HepG2 (cell line): ENCODE measurements at regions not wholly inside any gene's neighbourhood (a gene's known extent, or its start where the extent isn't known, plus 50 kb on each side); places are given as distances from the start of the nearest gene placed in this dataset.

ENCODE experiments used
- ATAC-seq: fragments of 200-7000 bp; cut with Tn5 transposase; 3 replicates; pipeline ENCODE4 v1.9.1; 2020; ENCODE audit warnings: mild to moderate bottlenecking, moderate library complexity
- BruUV-seq: library from RNA; stranded (reverse); fragments of 400-500 nt; replicated peaks from 2 replicates; lab custom pipeline; 2021; lab: Mats Ljungman, UMichigan
- CTCF ChIA-PET: fragments of 300-600 bp; formaldehyde crosslinking; extraction: SDS; loops from one replicate; lab custom pipeline; 2021; ENCODE audit warnings: low total read pairs, inconsistent platforms, low intra/inter-chr PET ratio; lab: Yijun Ruan, JAX
- POLR2A ChIA-PET: fragments of 350-600 bp; sonication (Branson Sonifier 250); formaldehyde crosslinking; loops from one replicate; lab custom pipeline; 2020; ENCODE audit warnings: antibody characterized with exemption, inconsistent platforms; lab: Yijun Ruan, JAX
- DNase-seq: peaks from one replicate; pipeline ENCODE4 v3.0.0-alpha.2; 2015; ENCODE audit warnings: low spot score
- FAIRE-seq: peaks from 3 replicates; lab custom pipeline; 2011; peaks lifted over from hg19 to GRCh38; lab: Jason Lieb, UNC
- H2AFZ ChIP-seq: one replicate; pipeline ENCODE4 v1.6.1; 2011; ENCODE audit warnings: low read length, inconsistent platforms
- H3K27ac ChIP-seq: fragments of 300-600 bp; 3 replicates; pipeline ENCODE4 v1.8.0; 2011; ENCODE audit warnings: mixed run types, mild to moderate bottlenecking, mixed read lengths, low read length, inconsistent platforms; ENCODE audit not compliant: insufficient read depth; ENCODE audit errors: extremely low read length
- H3K27me3 ChIP-seq, 2 experiments: fragments of 200-600 bp in 1 of 2; 2 replicates in 1 of 2; 3 replicates in 1 of 2; pipeline versions ENCODE4 v1.6.0 to v1.8.0; 2011; ENCODE audit warnings: low read length in 2 of 2, mild to moderate bottlenecking in 2 of 2, moderate library complexity in 2 of 2, inconsistent platforms in 1 of 2; ENCODE audit not compliant: insufficient read depth in 2 of 2, control insufficient read depth in 1 of 2
- H3K36me3 ChIP-seq, 2 experiments: fragments of 200-600 bp in 1 of 2; replicated peaks in 1 of 2; 2 replicates in 1 of 2; 3 replicates in 1 of 2; pipeline versions ENCODE4 v1.5.1 to v1.8.0; 2011; ENCODE audit warnings: low read length in 2 of 2, inconsistent platforms in 1 of 2; ENCODE audit not compliant: insufficient read depth in 2 of 2, control insufficient read depth in 1 of 2
- H3K4me1 ChIP-seq: 2 replicates; pipeline ENCODE4 v1.5.1; 2012; ENCODE audit warnings: low read length, inconsistent platforms; ENCODE audit not compliant: insufficient read depth
- H3K4me2 ChIP-seq: 2 replicates; pipeline ENCODE4 v1.6.0; 2011; ENCODE audit warnings: low read depth, low read length, inconsistent platforms
- H3K4me3 ChIP-seq, 3 experiments: fragments of 200-600 bp in 1 of 3; sonication (generic), shearing (Covaris generic) in 1 of 3; replicated peaks in 1 of 3; 2 replicates each; pipeline ENCODE4 v1.5.1; 2011 to 2016; ENCODE audit warnings: low read length in 3 of 3, inconsistent platforms in 2 of 3, low read depth in 2 of 3, mild to moderate bottlenecking in 2 of 3, control low read depth in 1 of 3, mixed read lengths in 1 of 3; ENCODE audit not compliant: insufficient read depth in 1 of 3
- H3K79me2 ChIP-seq: one replicate; pipeline ENCODE4 v1.6.1; 2011; ENCODE audit warnings: low read length, inconsistent platforms; ENCODE audit not compliant: insufficient read depth
- H3K9ac ChIP-seq: 2 replicates; pipeline ENCODE4 v1.6.0; 2011; ENCODE audit warnings: mild to moderate bottlenecking, low read depth, low read length, inconsistent platforms; ENCODE audit not compliant: insufficient read depth
- H3K9me3 ChIP-seq: 2 replicates; pipeline ENCODE4 v1.5.1; 2012; ENCODE audit warnings: mild to moderate bottlenecking, low read length
- H4K20me1 ChIP-seq: 2 replicates; pipeline ENCODE4 v1.6.0; 2011; ENCODE audit warnings: inconsistent platforms, mild to moderate bottlenecking, low read length, moderate library complexity; ENCODE audit not compliant: insufficient read depth
- ADNP ChIP-seq: sonication (generic); formaldehyde crosslinking; IDR thresholded peaks from 2 replicates; pipeline ENCODE4 v1.4.0; 2020; ENCODE audit warnings: missing genetic modification reagents
- CENPT ChIP-seq: sonication (generic); formaldehyde crosslinking; IDR thresholded peaks from 2 replicates; pipeline ENCODE4 v1.8.0; 2022; ENCODE audit warnings: low read depth, mild to moderate bottlenecking, moderate library complexity, missing genetic modification reagents
- GLI4 ChIP-seq: sonication (generic); formaldehyde crosslinking; IDR thresholded peaks from 2 replicates; pipeline ENCODE4 v1.5.1; 2020; ENCODE audit warnings: missing genetic modification reagents, mild to moderate bottlenecking, moderate library complexity, borderline replicate concordance
- HOXA3 ChIP-seq: sonication (generic); formaldehyde crosslinking; IDR thresholded peaks from 2 replicates; pipeline ENCODE4 v1.5.0; 2020; ENCODE audit warnings: missing genetic modification reagents
- MAFG ChIP-seq: sonication (generic); formaldehyde crosslinking; IDR thresholded peaks from 2 replicates; pipeline ENCODE4 v1.5.1; 2020; ENCODE audit warnings: mild to moderate bottlenecking, missing genetic modification reagents
- NFIC ChIP-seq: IDR thresholded peaks from 2 replicates; pipeline ENCODE4 v1.6.1; 2012; ENCODE audit warnings: mild to moderate bottlenecking, low read length, inconsistent platforms
- NR2F1 ChIP-seq, 2 experiments: fragments of 450-650 bp in 1 of 2; formaldehyde crosslinking in 1 of 2; IDR thresholded peaks; 2 replicates each; pipeline versions ENCODE4 v1.5.0 to v1.6.1; 2016 to 2020; ENCODE audit warnings: mild to moderate bottlenecking in 1 of 2, missing compliant biosample characterization in 1 of 2, missing genetic modification reagents in 1 of 2, moderate library complexity in 1 of 2
- SMAD9 ChIP-seq: sonication (generic); formaldehyde crosslinking; IDR thresholded peaks from 2 replicates; pipeline ENCODE4 v1.5.1; 2020; ENCODE audit warnings: mild to moderate bottlenecking, missing genetic modification reagents
- ZNF615 ChIP-seq: sonication (generic); formaldehyde crosslinking; IDR thresholded peaks from 2 replicates; pipeline ENCODE4 v1.5.0; 2020; ENCODE audit warnings: mild to moderate bottlenecking, missing genetic modification reagents, borderline replicate concordance
- WGBS: methylation state at CpG from one replicate; pipeline ENCODE4 v1.1.6; 2017; ENCODE audit warnings: low lambda C conversion rate; 5-methylcytosine and 5-hydroxymethylcytosine counted together
- in situ Hi-C: cut with HindIII; loops from 2 replicates; pipeline ENCODE4 v1.10.0; 2017; ENCODE audit warnings: low pct_unique_long_range_greater_than_20kb; ENCODE audit not compliant: extremely low pct_ligation_motif_present
- intact Hi-C: fragments of 100-400 bp; cut with micrococcal nuclease; formaldehyde crosslinking; loops from one replicate; pipeline ENCODE4 v1.10.0; 2022; ENCODE audit not compliant: unreplicated experiment
- TF ChIP-seq, protein P1 (sequence below): sonication (generic); formaldehyde crosslinking; IDR thresholded peaks from 2 replicates; pipeline ENCODE4 v1.8.1; 2023; ENCODE audit warnings: mild to moderate bottlenecking, missing genetic modification reagents, borderline replicate concordance
- TF ChIP-seq, protein P2 (sequence below), 2 experiments: sonication (generic) in 1 of 2; formaldehyde crosslinking in 1 of 2; IDR thresholded peaks; 2 replicates each; pipeline versions ENCODE4 v1.6.1 to v1.9.0; 2014 to 2022; ENCODE audit warnings: antibody characterized with exemption in 1 of 2, borderline replicate concordance in 1 of 2, inconsistent platforms in 1 of 2, low read depth in 1 of 2, missing genetic modification reagents in 1 of 2
- TF ChIP-seq, protein P3 (sequence below): sonication (generic); formaldehyde crosslinking; conservative IDR thresholded peaks from 2 replicates; pipeline ENCODE4 v1.8.0; 2022; ENCODE audit warnings: mild to moderate bottlenecking, moderate library complexity, missing genetic modification reagents

DNA sequence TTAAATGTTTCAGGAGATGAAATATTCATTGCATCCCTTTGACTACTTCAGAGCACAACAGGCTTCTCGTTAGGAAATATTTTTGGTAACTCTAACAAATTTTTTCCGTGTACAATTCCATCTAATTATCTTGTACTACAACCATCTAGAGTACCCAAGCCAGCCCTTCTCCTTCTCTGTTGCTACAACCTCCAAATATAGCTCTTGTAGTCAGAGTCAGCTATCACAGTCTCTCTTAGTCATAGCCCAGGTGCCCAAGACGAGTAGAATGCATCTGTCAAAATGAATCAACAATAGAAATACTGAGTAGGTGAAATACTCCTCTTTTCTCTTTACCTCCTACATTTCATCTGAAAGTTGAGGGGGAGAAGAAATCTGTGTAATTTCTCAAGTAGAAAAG lies 74.0 kb downstream of the INHBA start (continued):
- TF ChIP-seq, protein P1, sequence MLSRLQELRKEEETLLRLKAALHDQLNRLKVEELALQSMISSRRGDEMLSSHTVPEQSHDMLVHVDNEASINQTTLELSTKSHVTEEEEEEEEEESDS = no peak
- TF ChIP-seq HOXA3 (CRISPR knock-in tag) = no peak

DNA sequence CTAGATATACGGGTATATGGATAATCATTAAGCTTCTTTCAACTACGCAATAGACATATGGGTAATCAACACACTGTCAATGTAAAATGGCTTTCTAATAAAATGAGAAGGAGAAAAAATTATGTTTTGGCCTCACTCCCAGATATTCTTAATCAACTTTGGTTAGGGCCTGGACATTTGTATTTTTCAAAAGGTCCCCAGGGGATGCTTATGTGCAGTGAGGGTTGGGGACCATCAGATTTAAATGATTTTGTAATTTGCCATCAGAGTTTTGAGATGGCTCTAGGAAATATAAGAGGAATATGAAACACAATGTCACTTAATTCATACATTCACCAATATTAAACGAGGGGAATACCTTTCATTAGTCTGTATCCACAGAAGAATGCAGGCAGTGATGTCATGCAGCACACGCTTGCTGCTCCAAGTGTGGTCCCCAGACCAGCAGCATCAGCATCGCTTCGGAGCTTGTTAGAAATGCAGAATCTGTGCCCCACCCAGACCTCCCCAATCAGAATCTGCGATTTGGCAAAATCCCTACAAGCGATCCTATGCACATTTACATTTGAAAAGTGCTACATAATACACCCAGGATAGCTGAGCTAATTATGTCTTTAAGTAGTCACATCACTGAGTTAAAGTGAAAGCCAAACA lies 75.1 kb downstream of the INHBA start:
- no peak overlapping the region for H3K9ac ChIP-seq
- no peak for FAIRE-seq
- ChIA-PET CTCF (no interaction called here), POLR2A (no interaction called here)
- no peak overlapping the region for H3K4me2 ChIP-seq
- no peaks in the 10 kb centered on the region for H3K79me2 ChIP-seq
- no peaks in the 10 kb centered on the region for H3K36me3 ChIP-seq
- no peak for ATAC-seq
- H3K9me3 ChIP-seq = peaks cover 38% of the 10 kb centered on the region; the same call in 1 of the 2 replicates
- no peaks in the 10 kb centered on the region for H3K27me3 ChIP-seq
- no peaks in the 10 kb centered on the region for H3K4me1 ChIP-seq
- intact Hi-C loops (no loop called here), in situ Hi-C loops (no loop called here)
- BruUV-seq = no TSS peak
- H3K4me3 ChIP-seq = no peak overlapping the region
- no peak for DNase-seq
- H2AFZ ChIP-seq = no peak overlapping the region
- no peaks in the 10 kb centered on the region for H4K20me1 ChIP-seq
- WGBS = 18% methylated on average over 8 of the region's 8 CpGs
- H3K27ac ChIP-seq = no peak overlapping the region
- TF ChIP-seq HOXA3 (CRISPR knock-in tag) (no peak), NR2F1 (CRISPR knock-in tag; IDR thresholded peaks at IDR 0.05) (no peak), GLI4 (no peak), SMAD9 (CRISPR knock-in tag) (no peak), ZNF615 (no peak), ADNP (CRISPR knock-in tag) (no peak), MAFG (no peak), NFIC (no peak), CENPT (CRISPR knock-in tag) (no peak)
- TF ChIP-seq, protein P2, sequence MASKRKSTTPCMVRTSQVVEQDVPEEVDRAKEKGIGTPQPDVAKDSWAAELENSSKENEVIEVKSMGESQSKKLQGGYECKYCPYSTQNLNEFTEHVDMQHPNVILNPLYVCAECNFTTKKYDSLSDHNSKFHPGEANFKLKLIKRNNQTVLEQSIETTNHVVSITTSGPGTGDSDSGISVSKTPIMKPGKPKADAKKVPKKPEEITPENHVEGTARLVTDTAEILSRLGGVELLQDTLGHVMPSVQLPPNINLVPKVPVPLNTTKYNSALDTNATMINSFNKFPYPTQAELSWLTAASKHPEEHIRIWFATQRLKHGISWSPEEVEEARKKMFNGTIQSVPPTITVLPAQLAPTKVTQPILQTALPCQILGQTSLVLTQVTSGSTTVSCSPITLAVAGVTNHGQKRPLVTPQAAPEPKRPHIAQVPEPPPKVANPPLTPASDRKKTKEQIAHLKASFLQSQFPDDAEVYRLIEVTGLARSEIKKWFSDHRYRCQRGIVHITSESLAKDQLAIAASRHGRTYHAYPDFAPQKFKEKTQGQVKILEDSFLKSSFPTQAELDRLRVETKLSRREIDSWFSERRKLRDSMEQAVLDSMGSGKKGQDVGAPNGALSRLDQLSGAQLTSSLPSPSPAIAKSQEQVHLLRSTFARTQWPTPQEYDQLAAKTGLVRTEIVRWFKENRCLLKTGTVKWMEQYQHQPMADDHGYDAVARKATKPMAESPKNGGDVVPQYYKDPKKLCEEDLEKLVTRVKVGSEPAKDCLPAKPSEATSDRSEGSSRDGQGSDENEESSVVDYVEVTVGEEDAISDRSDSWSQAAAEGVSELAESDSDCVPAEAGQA (IDR thresholded peaks at IDR 0.05; ENCODE audit: low read depth) = no peak
- TF ChIP-seq, protein P2 (CRISPR knock-in tag; IDR thresholded peaks at IDR 0.05; ENCODE audit: borderline replicate concordance) = no peak
- TF ChIP-seq, protein P3, sequence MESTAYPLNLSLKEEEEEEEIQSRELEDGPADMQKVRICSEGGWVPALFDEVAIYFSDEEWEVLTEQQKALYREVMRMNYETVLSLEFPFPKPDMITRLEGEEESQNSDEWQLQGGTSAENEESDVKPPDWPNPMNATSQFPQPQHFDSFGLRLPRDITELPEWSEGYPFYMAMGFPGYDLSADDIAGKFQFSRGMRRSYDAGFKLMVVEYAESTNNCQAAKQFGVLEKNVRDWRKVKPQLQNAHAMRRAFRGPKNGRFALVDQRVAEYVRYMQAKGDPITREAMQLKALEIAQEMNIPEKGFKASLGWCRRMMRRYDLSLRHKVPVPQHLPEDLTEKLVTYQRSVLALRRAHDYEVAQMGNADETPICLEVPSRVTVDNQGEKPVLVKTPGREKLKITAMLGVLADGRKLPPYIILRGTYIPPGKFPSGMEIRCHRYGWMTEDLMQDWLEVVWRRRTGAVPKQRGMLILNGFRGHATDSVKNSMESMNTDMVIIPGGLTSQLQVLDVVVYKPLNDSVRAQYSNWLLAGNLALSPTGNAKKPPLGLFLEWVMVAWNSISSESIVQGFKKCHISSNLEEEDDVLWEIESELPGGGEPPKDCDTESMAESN (CRISPR knock-in tag) = no peak
